Heart left ventricle (tissue), 16 donors: ENCODE measurements at regions not wholly inside any gene's neighbourhood (a gene's known extent, or its start where the extent isn't known, plus 50 kb on each side); places are given as distances from the start of the nearest gene placed in this dataset.

Source experiments
- ATAC-seq, 4 donors: fragments of 200-7000 bp; cut with Tn5 transposase; one replicate each; pipeline ENCODE4 v1.9.1; 2020 to 2022; ENCODE audit warnings: moderate library complexity in 4 of 4, mild to moderate bottlenecking in 3 of 4, moderate number of reproducible peaks in 1 of 4
- DNase-seq, 5 donors: peaks; one replicate each; pipeline ENCODE4 v3.0.0-alpha.2; 2020
- H3K27ac ChIP-seq, 12 donors: fragments of 200-600 bp; sonication (generic) in 4 of 12; one replicate each; pipeline versions ENCODE4 v1.5.0 to v1.8.0; 2016 to 2022; ENCODE audit warnings: mild to moderate bottlenecking in 2 of 12
- H3K27me3 ChIP-seq, 9 donors: fragments of 200-600 bp; sonication (generic) in 2 of 9; one replicate each; pipeline versions ENCODE4 v1.5.1 to v1.8.0; 2016 to 2022; ENCODE audit warnings: mild to moderate bottlenecking in 3 of 9
- H3K36me3 ChIP-seq, 9 donors: fragments of 200-600 bp; sonication (generic) in 2 of 9; one replicate each; pipeline versions ENCODE4 v1.5.0 to v1.8.0; 2018 to 2022; ENCODE audit warnings: mild to moderate bottlenecking in 2 of 9
- H3K4me1 ChIP-seq, 12 donors: fragments of 200-600 bp; sonication (generic) in 4 of 12; one replicate each; pipeline versions ENCODE4 v1.5.0 to v1.8.0; 2016 to 2022; ENCODE audit warnings: mild to moderate bottlenecking in 3 of 12
- H3K4me3 ChIP-seq, 12 donors: fragments of 200-600 bp; sonication (generic) in 4 of 12; one replicate each; pipeline versions ENCODE4 v1.5.0 to v1.8.0; 2017 to 2022; ENCODE audit warnings: mild to moderate bottlenecking in 9 of 12, moderate library complexity in 4 of 12
- H3K9me3 ChIP-seq, 12 donors: fragments of 200-600 bp; sonication (generic) in 4 of 12; one replicate each; pipeline versions ENCODE4 v1.5.0 to v1.8.0; 2016 to 2022; ENCODE audit warnings: mild to moderate bottlenecking in 1 of 12
- CTCF ChIP-seq, 12 donors: fragments of 200-600 bp; sonication (generic) in 4 of 12; IDR thresholded peaks; one replicate each; pipeline versions ENCODE4 v1.5.0 to v1.8.0; 2018 to 2022; ENCODE audit warnings: antibody characterized with exemption in 12 of 12, mild to moderate bottlenecking in 5 of 12
- POLR2A ChIP-seq, 2 donors: fragments of 450-650 bp; IDR thresholded peaks; one replicate each; pipeline ENCODE4 v1.6.1; 2017; ENCODE audit warnings: antibody characterized with exemption in 2 of 2, mild to moderate bottlenecking in 2 of 2, moderate library complexity in 2 of 2
- WGBS, 4 donors: extraction: QIAGEN DNeasy Blood & Tissue Kit in 2 of 4; methylation state at CpG; one replicate each; pipeline versions ENCODE4 v1.1.5 to v1.1.7; 2013 to 2018; 5-methylcytosine and 5-hydroxymethylcytosine counted together
- intact Hi-C, 10 donors: fragments of 100-400 bp; cut with DNase I; formaldehyde crosslinking; loops; one replicate each; pipeline versions ENCODE4 v1.11.1 to v1.14.2; 2022
- donor health status: ischemic (EF 13 %, LVEDD 7.1; RV severe dilation, severe dysfunction).
- donor health status: healthy with polysubstance abuse.
- donor health status: DM: no; HTN: yes; CAD: no.
- donor health status: DM: no; HTN: no; CAD: no.
- donor health status: ischemic (EF 25% LVEDD 6.9; RV normal size, moderate dysfunction).
- donor health status: ischemic (EF 25% LVEDD 5.7; RV mildly dilated, moderate dysfunction).
- donor health status: healthy.
- donor health status: DM: yes; HTN: yes; CAD: no.
- donor health status: ischemic (EF 35%, LVEDD 5.7; RV mildly dilated, moderate dysfunction).
- donor health status: nonischemic (EF 11% LVEDD 7.7; RV severe dilation, severe dysfunction).
- donor health status: DM: yes; HTN: yes; CAD: no.
- donor health status: PGD.
- donor health status: ischemic (EF 29% LVEDD 5.4; RV normal size, mild dysfunction).
- donor health status: nonischemic (EF 23%, LVEDD 6.1; RV moderate dilation, normal function).

DNA sequence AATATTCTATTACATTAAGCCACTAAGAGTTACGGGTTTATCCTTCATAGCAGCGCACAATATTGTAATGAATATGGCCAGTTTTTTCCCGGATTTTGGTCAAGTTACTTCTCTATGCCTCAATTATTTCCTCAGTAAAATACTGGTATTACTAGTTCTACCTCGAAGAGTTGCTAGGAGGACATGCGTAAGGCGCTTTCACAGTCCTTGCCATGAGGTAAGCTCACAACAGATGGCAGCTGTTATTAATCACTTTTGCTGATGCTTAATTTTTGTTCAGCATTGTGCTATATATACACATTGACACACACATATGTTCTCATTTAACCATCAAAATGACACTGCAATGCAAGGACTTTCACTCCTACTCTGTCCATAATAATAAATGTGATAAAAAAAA, 101.5 kb downstream of the SCG2 start:
- 88 to 93% (median 91%) methylated on average over 6 of the region's 6 CpGs for WGBS, 4 donors
- H3K9me3 ChIP-seq, result peaks cover 0 to 4% (median 0%) of the 10 kb centered on the region in 12 donors
- TF ChIP-seq CTCF (IDR thresholded peaks at IDR 0.05) (no peak), POLR2A (IDR thresholded peaks at IDR 0.05) (no peak)

GRCh38 chr2:223501641-223502040, 100.5 kb downstream of the SCG2 start:
- TF ChIP-seq POLR2A (IDR thresholded peaks at IDR 0.05), result no peak
- TF ChIP-seq CTCF (IDR thresholded peaks at IDR 0.05), result no peak
- 63 to 77% (median 71%) methylated on average over 2 of the region's 2 CpGs for WGBS, 4 donors
- intact Hi-C loops, result no loop called here
- no peak for DNase-seq
- Histone ChIP-seq H3K27me3 (peaks cover 0 to 2% (median 0%) of the 10 kb centered on the region in 9 donors), H3K36me3 (no peaks in the 10 kb centered on the region), H3K4me3 (no peak overlapping the region), H3K27ac (no peak overlapping the region), H3K4me1 (no peaks in the 10 kb centered on the region), H3K9me3 (peaks cover 0 to 4% (median 0%) of the 10 kb centered on the region in 12 donors)
- no peak for ATAC-seq

More for the DNA sequence above, 101.5 kb downstream of the SCG2 start:
- Histone ChIP-seq H3K27ac (no peak overlapping the region), H3K4me1 (no peaks in the 10 kb centered on the region), H3K27me3 (peaks cover 0 to 2% (median 0%) of the 10 kb centered on the region in 9 donors), H3K36me3 (no peaks in the 10 kb centered on the region), H3K4me3 (no peak overlapping the region)
- ATAC-seq (no peak), DNase-seq (no peak)
- intact Hi-C loops, result no loop called here

DNA sequence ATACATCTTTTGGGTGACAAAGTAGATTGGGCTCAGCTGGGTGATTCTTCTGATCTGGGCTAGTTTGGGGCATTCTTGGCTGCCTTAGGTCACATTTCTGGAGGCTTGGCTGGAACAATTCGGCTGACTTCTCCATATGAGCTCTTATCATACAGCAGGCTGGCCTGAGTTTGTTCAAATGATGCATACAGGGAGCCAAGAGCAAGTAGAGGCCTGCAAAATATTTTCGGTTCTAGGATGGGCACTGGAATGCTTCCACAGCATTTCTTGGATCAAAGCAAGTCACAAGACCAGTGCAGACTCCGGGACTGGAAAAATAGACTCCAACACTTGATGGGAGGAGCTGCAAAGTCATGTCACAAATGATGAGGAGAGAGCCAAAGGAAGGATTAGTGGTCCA, 98.4 kb downstream of the SCG2 start:
- WGBS, 4 donors, result 40 to 48% (median 47%) methylated on average over 3 of the region's 3 CpGs
- DNase-seq (no peak), ATAC-seq (no peak)
- Histone ChIP-seq H3K9me3 (peaks cover 0 to 4% (median 0%) of the 10 kb centered on the region in 12 donors), H3K27ac (no peak overlapping the region), H3K4me3 (no peak overlapping the region), H3K27me3 (peaks cover 0 to under 1% (median 0%) of the 10 kb centered on the region in 9 donors), H3K36me3 (no peaks in the 10 kb centered on the region), H3K4me1 (no peaks in the 10 kb centered on the region)
- no peak for TF ChIP-seq CTCF (IDR thresholded peaks at IDR 0.05)
- TF ChIP-seq POLR2A (IDR thresholded peaks at IDR 0.05), result no peak
- intact Hi-C loops, result no loop called here

DNA sequence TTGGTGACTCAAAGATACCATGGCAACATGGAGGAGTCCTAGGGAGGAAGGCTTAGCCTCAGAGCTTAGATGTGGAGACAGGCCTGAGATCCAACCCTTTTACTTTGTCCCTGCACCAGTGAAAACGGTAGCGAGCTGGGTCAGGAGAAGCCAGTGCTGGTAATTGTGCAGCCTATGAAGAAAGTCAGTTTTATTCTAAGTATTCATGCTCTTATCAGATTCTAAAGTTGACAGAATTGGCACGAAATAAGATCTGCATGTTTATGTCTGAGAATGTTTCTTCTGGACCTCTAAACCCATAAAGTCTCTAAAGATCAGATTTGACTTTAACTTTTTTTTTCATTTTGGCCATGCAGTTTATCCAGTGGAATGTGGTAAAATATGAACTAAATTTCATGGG, 93.8 kb downstream of the SCG2 start:
- TF ChIP-seq POLR2A (IDR thresholded peaks at IDR 0.05), result no peak
- no peak for TF ChIP-seq CTCF (IDR thresholded peaks at IDR 0.05)
- DNase-seq (no peak), ATAC-seq (no peak)
- Histone ChIP-seq H3K4me3 (no peak overlapping the region), H3K27ac (no peak overlapping the region), H3K36me3 (no peaks in the 10 kb centered on the region), H3K4me1 (no peaks in the 10 kb centered on the region), H3K9me3 (peaks cover 0 to 3% (median 0%) of the 10 kb centered on the region in 12 donors), H3K27me3 (no peaks in the 10 kb centered on the region)
- 71 to 91% (median 75%) methylated on average over 3 of the region's 3 CpGs for WGBS, 4 donors
- intact Hi-C loops, result no loop called here
